ENCODE measurements at regions not wholly inside any gene's neighbourhood (a gene's known extent, or its start where the extent isn't known, plus 50 kb on each side); places are given as distances from the start of the nearest gene placed in this dataset.

DNA sequence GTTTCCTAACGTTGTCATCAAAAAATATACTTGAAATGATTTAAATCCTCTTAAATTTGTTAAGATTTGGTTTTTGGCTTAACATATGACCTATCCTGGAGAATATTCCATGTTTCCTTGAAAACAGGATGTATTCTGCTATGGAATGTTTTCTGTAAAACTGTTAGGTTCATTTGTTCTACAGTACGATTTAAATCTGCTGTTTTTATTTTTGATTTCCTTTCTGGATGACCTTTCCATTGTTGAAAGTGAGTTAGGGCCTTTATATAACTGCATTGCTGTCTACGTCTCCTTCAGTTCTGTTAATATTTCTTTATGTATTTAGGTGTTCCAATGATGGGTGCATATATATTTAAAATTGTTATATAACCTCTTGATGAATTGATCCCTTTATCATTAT, 465.3 kb upstream of the ALCAM start:
- no peaks in the 10 kb centered on the region for H3K27me3 ChIP-seq (ENCODE audit: insufficient read depth, poor library complexity, severe bottlenecking)
- DNase-seq (ENCODE audit: low read depth in 1 of 2, low spot score in 1 of 2), result no peak
- TF ChIP-seq POLR2AphosphoS5 (IDR thresholded peaks at IDR 0.05; ENCODE audit: low read depth), result no peak
- TF ChIP-seq, protein P1, sequence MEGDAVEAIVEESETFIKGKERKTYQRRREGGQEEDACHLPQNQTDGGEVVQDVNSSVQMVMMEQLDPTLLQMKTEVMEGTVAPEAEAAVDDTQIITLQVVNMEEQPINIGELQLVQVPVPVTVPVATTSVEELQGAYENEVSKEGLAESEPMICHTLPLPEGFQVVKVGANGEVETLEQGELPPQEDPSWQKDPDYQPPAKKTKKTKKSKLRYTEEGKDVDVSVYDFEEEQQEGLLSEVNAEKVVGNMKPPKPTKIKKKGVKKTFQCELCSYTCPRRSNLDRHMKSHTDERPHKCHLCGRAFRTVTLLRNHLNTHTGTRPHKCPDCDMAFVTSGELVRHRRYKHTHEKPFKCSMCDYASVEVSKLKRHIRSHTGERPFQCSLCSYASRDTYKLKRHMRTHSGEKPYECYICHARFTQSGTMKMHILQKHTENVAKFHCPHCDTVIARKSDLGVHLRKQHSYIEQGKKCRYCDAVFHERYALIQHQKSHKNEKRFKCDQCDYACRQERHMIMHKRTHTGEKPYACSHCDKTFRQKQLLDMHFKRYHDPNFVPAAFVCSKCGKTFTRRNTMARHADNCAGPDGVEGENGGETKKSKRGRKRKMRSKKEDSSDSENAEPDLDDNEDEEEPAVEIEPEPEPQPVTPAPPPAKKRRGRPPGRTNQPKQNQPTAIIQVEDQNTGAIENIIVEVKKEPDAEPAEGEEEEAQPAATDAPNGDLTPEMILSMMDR (IDR thresholded peaks at IDR 0.05; ENCODE audit: insufficient read depth, low read length), result no peak
- TF ChIP-seq SPI1 (IDR thresholded peaks at IDR 0.05; ENCODE audit: borderline replicate concordance, low read depth), result no peak
- TF ChIP-seq, protein P2, sequence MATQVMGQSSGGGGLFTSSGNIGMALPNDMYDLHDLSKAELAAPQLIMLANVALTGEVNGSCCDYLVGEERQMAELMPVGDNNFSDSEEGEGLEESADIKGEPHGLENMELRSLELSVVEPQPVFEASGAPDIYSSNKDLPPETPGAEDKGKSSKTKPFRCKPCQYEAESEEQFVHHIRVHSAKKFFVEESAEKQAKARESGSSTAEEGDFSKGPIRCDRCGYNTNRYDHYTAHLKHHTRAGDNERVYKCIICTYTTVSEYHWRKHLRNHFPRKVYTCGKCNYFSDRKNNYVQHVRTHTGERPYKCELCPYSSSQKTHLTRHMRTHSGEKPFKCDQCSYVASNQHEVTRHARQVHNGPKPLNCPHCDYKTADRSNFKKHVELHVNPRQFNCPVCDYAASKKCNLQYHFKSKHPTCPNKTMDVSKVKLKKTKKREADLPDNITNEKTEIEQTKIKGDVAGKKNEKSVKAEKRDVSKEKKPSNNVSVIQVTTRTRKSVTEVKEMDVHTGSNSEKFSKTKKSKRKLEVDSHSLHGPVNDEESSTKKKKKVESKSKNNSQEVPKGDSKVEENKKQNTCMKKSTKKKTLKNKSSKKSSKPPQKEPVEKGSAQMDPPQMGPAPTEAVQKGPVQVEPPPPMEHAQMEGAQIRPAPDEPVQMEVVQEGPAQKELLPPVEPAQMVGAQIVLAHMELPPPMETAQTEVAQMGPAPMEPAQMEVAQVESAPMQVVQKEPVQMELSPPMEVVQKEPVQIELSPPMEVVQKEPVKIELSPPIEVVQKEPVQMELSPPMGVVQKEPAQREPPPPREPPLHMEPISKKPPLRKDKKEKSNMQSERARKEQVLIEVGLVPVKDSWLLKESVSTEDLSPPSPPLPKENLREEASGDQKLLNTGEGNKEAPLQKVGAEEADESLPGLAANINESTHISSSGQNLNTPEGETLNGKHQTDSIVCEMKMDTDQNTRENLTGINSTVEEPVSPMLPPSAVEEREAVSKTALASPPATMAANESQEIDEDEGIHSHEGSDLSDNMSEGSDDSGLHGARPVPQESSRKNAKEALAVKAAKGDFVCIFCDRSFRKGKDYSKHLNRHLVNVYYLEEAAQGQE (IDR thresholded peaks at IDR 0.05; ENCODE audit: insufficient replicate concordance, low read depth), result no peak
- TF ChIP-seq GABPA (IDR thresholded peaks at IDR 0.05; ENCODE audit: low read depth), result no peak
- H3K4me3 ChIP-seq (replicated peaks; ENCODE audit: insufficient read depth, low read length), result no peak overlapping the region
- H3K27ac ChIP-seq (replicated peaks), result no peak overlapping the region

DNA sequence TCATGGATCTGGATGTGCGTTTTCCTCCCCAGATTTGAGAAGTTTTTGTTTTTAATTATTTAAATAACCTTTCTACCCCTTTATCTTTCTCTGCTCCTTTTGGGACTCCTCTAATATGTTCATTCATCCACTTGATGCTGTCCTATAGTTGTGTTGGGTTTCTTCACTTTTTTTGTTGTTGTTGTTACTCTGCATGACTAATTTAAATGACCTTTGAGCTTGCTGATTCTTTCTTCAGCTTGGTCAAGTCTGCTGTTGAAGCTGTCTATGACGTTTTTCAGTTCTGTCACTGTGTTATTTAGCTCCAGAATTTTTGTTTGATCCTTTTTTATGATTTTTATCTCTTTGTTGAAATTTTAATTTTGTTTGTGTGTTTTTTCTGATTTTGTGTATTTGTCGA, 463.6 kb upstream of the ALCAM start:
- TF ChIP-seq POLR2AphosphoS5 (IDR thresholded peaks at IDR 0.05; ENCODE audit: low read depth), result no peak
- Histone ChIP-seq H3K27ac (replicated peaks) (no peak overlapping the region), H3K27me3 (ENCODE audit: insufficient read depth, poor library complexity, severe bottlenecking) (no peaks in the 10 kb centered on the region), H3K4me3 (replicated peaks; ENCODE audit: insufficient read depth, low read length) (no peak overlapping the region)
- no peak for DNase-seq (ENCODE audit: low read depth in 1 of 2, low spot score in 1 of 2)

DNA sequence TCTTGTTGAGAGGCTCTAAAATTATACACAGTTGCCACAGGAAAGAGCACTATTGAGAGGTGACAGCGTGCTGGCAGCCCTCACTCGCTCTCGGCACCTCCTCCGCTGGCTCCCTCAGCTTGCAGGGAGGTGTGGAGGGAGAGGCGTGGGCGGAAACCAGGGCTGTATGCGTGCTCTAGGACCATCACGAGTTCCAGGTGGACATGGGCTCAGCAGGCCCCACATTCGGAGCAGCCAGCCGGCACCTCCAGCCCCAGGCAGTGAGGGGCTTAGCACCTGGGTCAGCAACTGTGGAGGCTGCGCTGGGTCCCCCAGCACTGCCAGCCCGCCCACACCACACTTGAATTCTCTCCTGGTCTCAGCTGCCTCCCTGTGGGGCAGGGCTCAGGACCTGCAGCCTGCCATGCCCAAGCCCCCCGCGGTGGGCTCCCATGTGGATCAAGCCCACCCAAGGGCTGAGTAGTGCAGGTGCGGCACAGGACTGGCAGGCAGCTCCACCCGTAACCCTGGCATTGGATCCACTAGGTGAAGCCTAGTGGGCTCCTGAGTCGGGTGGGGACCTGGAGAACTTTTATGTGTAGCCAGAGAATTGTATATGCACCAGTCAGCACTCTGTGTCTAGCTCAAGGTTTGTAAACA, 460.6 kb upstream of the ALCAM start:
- H3K27ac ChIP-seq (replicated peaks), result no peak overlapping the region
- TF ChIP-seq, protein P1 (IDR thresholded peaks at IDR 0.05; ENCODE audit: insufficient read depth, low read length), result no peak
- TF ChIP-seq SPI1 (IDR thresholded peaks at IDR 0.05; ENCODE audit: borderline replicate concordance, low read depth), result no peak
- no peak for TF ChIP-seq GABPA (IDR thresholded peaks at IDR 0.05; ENCODE audit: low read depth)
- no peak for TF ChIP-seq POLR2AphosphoS5 (IDR thresholded peaks at IDR 0.05; ENCODE audit: low read depth)
- TF ChIP-seq, protein P2 (IDR thresholded peaks at IDR 0.05; ENCODE audit: insufficient replicate concordance, low read depth), result no peak
- no peak overlapping the region for H3K4me3 ChIP-seq (replicated peaks; ENCODE audit: insufficient read depth, low read length)
- DNase-seq (ENCODE audit: low read depth in 1 of 2, low spot score in 1 of 2), result no peak
- no peaks in the 10 kb centered on the region for H3K27me3 ChIP-seq (ENCODE audit: insufficient read depth, poor library complexity, severe bottlenecking)

DNA sequence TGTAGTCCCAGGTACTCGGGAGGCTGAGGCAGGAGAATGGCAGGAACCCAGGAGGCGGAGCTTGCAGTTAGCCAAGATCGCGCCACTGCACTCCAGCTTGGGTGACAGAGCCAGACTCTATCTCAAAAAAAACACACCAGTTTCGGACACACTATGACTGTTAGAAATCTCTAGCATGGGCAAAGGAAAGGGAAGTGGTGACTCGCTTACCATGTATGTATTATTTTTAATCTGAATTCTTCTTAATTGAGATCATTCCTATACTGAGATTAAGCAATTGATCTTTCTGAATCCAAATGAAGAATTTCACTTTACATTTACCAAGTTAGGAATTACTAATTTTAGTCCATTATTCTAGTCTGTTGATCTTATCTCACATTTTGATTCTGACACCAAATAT, 459.2 kb upstream of the ALCAM start:
- H3K27me3 ChIP-seq (ENCODE audit: insufficient read depth, poor library complexity, severe bottlenecking), result no peaks in the 10 kb centered on the region
- no peak for DNase-seq (ENCODE audit: low read depth in 1 of 2, low spot score in 1 of 2)
- TF ChIP-seq SPI1 (IDR thresholded peaks at IDR 0.05; ENCODE audit: borderline replicate concordance, low read depth), result no peak
- TF ChIP-seq, protein P1 (IDR thresholded peaks at IDR 0.05; ENCODE audit: insufficient read depth, low read length), result no peak
- H3K4me3 ChIP-seq (replicated peaks; ENCODE audit: insufficient read depth, low read length), result no peak overlapping the region
- H3K27ac ChIP-seq (replicated peaks), result no peak overlapping the region

Measured in HL-60 (cell line).